ENCODE measurements at regions not wholly inside any gene's neighbourhood (a gene's known extent, or its start where the extent isn't known, plus 50 kb on each side); places are given as distances from the start of the nearest gene placed in this dataset.

DNA sequence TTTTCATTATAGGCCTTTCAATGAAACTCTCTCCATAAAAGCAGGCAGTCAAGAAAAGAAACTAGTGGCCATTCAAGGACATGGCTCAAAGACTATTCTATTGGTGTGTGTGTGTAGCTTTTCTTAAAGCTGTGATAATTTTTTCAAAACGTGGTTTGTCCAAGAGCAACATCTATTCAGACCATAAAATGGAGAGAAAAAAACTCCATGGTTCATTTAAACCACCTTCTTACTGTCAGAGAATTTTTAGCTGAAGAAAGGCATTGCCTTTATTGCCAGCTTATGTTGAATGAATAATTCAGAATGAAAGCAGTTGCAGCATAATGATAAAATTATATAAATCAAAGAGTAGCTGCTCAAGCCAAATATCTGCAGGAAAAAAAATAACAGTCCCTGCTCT is 325.5 kb downstream of the PCDH18 start:
- TF ChIP-seq POLR2A (IDR thresholded peaks at IDR 0.05; ENCODE audit: low read length) (no peak), GATA1 (IDR thresholded peaks at IDR 0.05; ENCODE audit: low read depth, low read length) (no peak)

Measured in erythroblast (primary cell).